ENCODE measurements at regions not wholly inside any gene's neighbourhood (a gene's known extent, or its start where the extent isn't known, plus 50 kb on each side); places are given as distances from the start of the nearest gene placed in this dataset.

DNA sequence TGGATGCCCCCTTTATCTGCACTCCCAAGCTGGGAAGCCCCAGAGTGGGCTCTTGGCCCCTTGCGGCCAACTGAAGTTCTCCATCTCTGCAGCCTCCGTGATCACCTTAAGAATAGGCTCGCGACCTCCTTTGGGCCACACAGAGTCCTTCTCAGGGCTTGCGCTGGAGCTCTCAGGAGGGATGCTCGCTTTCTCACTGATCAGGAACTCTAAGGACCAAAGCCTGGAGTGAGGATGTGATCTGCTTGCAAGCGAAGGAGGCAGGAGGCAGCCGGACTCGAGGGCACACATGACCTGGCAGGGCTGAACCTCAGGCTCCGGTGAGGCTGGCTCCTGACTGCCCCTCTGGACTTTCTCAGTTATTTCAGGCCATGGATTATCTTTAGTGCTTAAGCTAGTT is 192.1 kb upstream of the MKI67 start:
- DNase-seq: no peak

DNA sequence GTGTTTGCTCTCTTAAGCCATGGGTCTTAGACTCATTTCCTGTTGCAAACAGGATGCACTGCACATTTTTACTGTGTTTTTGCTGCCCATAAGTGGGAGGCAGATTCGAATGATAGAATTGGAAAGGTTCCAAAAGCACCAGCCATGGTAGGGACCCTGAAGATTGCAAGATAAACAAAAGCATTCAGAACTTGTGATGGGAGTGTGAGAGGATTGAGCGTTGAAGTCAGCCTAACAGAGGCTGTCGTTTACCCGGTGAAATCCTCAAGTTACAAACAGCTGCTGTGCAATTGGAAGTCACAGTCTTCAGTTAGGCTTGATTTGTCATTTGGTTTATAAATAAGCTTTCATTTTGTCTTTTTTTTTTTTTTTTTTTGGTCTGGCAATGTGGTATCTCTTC is 192.7 kb upstream of the MKI67 start:
- no peak for DNase-seq

DNA sequence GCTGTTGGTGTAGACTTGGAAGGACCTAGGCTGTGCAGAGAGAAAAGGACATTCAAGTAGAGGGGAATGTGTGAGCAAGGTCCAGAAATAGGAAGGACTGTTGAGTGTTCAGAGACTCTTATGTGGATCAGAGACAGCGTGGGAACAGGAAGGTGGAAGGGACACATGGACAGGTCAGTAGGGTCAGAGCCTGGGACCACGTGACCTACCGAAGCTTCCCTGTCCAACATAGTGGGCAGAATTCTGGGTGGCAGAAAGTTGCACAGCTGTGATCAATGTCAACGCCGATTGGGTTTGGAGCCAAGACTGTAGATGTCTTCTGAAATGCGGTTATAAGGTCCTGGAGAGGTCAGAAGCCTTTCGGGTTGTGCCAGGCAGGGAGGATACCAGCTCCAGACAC is 195.9 kb upstream of the MKI67 start:
- DNase-seq: no peak

DNA sequence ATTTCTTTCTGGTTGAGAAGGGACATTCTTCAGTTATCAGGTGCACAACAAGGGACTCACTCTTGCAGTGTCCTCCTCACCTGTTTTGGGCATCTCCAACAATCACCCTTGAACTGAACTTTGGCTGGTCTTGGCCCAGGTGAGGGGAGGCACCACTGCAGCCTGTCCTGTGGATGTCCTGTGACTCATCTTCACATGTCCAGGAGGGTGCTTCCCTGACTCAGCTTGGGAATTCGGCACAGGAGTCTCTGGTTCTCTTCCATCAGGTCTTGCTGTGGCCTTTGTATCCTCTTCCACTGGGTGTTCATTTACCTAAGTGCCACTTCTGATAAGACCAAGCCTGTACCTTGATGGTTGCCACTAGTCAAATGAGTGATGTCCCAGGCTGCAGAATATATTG is 196.7 kb upstream of the MKI67 start:
- DNase-seq: no peak

DNA sequence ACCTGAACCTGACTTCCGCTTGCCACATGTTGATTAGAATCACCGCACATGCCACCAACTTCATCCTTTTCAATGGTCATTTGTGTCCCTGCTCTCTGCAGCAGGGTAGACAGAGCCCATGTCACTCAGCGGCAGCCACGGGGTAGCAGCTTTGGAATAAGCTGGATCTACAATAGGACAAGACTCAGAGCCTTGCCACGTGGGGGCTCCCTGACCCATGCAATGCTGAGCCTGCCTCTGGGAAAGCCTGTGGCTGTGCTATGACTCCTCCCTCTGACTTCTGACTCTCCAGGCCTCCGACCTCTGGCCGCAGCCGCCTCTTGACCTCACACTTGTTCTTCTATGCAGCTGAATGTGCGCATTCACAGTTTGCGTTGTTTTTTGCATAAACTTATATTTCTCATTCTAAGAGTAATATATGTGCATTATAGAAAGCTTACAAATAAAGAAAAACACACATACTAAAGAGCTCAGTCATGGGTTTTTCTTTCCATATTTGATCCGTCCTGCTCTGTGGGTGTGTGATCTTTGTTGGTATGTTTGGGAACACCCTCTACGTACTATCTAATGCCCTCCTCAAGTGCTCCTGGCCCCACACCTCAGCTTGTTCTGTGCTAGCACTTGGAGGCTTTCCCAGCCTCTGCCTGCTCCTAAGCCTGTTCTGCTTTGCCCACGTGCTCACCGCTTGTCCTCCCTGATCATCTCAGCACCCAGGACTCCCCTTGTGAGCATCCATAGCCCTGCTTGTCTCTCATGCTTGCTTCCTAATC is 198.0 kb upstream of the MKI67 start:
- no peak for DNase-seq

DNA sequence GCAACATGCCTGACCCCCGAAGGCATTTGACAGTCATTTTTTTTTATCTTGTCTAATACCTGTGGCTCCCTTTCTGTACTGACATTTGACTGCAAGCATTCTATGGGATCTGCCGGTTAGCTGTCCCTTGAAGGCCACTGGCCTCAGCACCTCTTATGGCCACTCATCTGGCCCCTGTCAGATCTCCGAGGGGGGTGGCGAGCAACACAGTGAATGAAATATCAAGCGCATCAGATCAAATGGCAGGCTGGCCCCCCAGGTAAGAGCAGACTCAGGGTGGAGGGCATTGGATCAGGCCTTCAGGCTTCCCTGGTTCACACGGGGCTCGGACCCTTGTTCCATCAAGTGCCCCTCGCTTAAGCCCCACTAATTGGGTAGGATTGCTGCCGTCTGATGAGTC is 199.6 kb upstream of the MKI67 start:
- DNase-seq: no peak

DNA sequence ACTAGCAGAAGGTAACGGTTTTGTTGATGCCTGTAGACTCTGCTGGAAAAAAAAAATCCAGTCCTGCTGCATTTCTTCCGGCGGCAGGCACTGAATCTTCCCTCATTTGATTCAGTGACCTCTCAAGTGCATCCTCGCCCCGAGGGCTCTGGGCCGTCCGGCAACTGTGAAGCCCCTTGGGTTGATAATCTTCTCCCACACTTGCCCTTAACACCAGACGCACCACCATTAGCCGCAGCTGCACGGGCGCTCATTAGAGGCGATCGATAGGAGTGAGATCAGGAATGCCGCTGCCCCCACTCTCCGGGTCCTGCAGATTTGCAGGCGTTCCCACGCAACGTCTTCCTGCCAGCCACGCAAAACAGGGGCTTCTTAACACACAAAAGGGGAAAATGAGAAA is 200.0 kb upstream of the MKI67 start:
- no peak for DNase-seq

DNA sequence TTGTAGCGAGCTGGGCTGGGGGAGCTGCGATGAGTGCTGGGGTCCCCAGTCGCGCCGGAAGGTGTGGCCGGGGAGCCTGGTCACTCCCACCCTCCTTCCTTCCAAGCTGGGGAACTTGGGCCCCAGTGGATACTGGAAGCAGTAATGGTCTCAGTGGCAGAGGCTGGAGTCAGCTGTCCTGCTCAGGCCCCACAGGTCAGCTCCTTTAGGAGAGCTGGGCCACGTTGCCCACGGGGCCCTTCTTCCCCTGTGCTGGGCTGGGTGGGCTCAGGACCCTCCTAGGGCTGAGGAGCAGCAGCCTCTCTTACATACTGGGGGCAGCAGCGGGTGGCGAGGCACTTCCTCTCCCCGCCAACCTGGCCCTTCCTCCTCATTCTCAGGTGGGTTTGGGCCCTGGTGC is 200.6 kb upstream of the MKI67 start:
- no peak for DNase-seq

DNA sequence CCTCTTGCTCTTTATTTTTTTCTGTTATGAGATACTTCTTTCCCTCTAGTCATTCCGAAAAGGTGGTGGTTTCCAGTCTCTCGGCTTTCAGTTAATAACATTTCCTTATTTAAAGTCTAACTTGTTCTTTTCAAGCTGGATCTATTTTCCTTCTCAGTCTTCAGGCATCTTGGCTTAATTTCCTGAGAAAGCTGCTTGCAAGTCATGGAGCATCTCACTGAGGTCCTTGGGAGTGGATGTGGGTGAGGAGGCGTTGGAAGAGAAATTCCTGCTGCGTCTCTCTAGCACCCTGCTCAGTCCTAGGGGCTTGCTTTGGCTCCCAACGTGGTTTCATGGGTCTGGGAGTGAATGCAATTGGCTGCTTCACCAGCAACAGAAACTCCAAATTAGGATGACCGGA is 210.2 kb upstream of the MKI67 start:
- DNase-seq: no peak

DNA sequence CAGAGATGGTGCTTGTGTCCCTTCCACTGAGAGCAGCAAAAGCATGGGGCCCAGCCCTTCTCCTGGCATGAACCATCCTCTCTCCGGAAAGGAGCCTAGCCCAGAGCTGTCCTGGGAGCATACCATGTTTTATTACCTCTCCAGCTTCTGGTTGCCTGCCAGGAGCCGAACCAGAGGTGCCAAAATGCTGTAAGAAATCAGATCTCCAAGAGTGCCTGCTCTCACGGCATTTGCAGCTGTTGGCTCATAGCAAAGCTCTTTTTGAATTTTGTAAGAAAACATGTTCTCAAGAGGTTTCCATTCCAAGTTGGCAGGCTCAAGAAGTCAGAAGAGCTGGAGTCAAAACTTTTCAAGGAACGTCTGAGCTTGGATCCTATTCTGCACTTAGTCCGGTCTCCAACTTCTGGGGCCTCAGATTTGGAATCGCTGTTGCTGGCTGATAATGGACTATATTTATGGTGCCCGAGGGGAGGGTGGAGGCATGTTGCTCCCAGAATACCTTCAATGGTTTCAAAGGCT is 211.7 kb upstream of the MKI67 start:
- DNase-seq: no peak

DNA sequence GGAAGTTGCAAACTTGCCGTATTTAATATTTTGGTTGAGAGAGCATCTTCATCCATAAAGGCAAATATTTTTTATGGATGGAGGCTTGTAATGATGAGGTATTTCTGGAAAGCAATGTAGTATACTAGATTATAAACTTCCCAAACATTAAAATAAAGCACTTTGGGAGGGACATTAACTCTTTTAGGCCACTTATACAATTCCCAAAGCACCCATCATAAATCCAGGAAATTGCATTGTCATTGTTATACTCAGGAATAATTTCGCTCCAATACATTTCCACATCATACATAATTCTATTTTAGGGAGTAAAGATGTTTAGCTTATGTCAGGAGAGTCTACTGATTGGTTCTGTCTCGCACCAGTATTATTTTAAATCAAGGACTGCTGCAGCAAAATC is 212.7 kb upstream of the MKI67 start:
- no peak for DNase-seq

DNA sequence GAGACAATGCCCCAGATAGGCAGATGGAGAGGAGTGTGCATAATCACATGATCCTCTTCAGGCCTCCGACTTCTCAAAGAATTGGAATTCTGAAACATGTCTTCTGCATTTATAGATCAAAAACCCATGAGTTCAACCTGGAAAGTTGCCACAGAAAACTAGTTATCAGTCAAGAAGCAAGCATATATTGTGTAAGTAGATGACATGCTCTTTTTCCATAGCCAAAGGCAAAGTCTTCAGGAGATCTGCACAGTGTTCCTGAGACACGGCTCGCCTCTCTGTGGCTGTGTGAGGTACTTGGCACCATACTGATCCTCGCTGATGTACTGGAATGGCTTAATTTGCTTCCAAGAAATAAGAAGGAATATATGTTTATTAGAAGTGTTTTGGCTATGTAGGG is 213.5 kb upstream of the MKI67 start:
- no peak for DNase-seq

DNA sequence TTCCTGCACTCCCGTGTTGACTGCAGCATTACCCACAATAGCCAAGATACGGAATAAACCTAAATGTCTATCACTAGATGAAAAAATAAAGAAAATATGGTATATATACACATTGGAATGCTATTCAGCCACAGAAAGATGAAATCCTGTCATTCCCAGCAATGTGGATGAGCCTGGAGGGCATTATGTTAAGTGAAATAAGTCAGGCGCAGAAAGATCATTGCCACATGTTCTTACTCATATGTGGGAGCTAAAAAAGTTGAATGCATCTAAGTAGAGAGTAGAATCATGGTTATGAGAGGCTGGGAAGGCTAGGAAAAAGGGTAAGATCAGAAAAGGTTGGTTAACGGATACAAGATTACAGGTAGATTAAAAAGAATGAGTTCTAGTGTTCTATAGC is 219.1 kb upstream of the MKI67 start:
- no peak for DNase-seq

DNA sequence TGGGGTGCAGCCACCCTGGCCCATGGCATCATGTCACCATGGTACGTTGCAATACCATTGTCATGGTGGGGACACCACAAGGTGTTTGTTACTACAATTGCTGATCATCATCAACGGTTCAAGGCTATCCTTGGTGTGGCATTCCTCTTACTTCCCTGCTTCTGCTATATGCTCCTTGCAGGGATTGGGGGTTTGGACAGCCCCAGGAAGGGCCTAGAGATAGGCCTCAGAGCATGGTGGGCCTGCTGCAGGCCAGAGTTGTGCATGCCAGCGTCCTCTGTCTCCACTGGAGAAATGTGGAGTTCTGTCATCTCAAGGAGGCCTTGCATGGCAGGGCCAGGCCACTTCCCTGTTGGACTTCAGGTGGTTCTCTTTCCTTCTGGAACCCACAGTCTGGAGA is 234.6 kb upstream of the MKI67 start:
- DNase-seq: no peak

DNA sequence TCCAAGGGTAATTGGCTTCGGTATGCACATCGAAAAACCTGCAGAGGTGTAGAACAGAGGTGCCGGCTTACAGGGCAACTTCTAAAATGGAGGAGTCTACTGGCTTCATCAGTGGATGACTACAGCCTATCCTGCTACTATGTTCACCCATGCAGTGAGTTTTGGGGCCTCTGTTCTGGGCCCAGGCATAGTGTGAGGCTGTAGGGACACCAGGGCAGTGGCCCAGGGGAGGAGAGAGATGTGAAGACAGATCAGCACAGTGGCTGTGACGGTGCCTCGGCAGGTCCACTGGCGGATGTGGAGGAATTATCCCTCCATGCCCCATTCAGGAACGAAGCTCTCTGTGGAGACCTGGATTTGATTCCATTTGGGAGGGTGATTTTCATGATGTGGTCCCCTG is 235.3 kb upstream of the MKI67 start:
- no peak for DNase-seq

DNA sequence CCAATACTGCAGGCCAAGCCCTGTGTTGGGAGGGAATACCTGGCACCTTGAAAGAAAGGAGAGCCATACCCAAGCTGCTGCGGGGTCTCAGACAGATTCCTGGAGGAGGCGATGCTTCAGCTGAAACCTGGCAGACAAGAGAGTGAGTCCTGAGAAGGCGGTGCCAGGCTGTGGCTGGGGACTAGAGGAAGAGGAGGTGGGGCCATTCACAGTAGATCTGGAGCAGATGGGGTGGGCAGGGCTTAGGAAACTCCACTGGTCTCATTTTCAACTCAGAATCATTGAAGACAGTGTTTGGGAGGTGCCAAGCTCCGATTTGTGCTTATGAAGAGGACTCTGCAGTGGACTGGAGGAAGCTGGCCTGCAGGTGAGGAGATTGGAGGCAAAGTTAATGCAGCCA is 236.3 kb upstream of the MKI67 start:
- no peak for DNase-seq

DNA sequence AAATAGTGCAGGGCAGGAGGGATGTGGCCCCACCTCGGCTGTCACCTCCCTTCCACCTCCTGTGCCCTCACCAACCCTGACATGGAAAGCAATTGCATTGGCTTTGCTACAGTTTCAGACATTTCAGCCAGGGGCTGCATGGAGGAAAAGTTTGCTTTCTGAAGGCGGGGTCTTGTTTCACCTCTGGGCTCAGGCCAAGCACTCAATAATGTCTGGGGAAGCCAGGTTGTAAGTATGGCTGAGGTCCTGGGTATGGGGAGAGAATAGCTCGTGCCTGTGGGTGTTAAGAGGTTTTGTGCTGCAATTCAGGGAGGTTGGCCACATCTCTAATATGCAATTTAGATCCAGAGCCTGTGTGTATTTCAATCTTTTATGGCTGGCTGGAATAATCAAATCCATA is 238.4 kb upstream of the MKI67 start:
- no peak for DNase-seq

DNA sequence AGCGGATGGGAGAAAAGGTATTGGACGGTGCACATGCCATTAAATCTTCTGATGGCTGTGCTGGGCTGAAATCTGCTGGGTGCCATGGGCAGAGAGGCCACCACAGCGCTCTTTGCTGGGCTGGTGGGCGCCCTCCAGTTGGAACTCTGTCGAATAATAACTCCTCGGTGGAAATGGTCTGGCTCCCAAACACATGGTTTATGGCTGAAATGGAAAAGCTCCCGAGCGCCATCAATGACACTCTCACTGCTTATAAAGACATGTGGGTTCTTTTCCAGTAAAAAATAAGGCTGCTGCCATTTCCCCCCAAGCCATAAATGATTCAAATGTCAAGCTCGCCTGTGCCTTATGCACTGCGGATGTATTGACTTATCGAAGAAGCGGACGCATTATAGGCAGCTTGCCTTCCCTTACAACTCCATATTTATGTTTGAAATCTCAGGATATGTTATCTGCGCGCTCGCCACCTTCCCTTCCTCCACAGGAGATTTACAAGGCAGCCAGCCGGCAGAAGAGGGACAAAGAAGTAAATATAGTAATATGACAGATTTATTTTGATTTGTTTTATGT is 239.0 kb upstream of the MKI67 start:
- DNase-seq: no peak

DNA sequence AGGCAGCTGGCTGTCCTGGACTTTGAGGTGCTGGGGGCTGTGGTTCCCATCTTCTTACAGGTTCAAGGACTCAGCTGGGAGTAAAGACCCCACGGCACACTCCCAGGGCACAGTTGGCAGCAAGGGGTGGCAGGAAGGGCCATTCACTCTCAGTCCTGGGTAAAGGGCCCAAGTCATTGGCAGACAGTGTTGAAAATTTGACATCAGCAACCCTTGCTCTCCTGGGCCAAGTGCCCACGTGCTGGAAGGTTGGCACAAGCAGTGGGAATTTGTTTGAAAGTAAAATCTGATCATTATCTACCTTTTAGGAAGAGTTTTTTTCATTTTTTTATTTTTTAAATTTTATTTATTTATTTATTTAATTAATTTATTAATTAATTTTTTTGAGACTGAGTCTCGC is 241.6 kb upstream of the MKI67 start:
- DNase-seq: no peak

DNA sequence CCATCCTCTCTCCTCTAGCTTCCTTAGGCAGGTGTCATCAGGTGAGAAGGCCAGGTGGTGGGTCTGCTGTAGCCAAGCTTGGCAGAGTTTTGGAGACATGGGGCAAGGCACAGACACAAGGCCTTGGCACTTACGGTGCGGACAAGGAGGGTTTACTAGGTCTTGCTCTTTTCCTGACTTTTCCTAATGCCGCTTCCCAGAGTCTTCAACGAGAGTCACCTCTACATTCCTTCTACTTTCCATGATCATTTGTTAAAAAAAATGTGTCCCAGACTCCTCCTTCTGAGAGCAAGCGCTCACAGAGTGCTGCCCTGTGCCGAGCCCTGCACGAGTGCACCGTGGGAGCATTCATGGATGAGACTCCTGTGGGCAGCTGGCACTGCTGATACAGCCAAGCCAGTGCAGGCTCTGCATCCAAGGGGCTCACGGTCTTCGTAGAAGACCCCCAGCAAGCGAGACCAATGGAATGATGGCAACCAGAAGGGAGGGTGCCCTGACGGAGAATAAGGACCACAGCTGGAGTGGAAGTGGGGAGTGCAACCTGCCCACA is 243.0 kb upstream of the MKI67 start:
- no peak for DNase-seq

DNA sequence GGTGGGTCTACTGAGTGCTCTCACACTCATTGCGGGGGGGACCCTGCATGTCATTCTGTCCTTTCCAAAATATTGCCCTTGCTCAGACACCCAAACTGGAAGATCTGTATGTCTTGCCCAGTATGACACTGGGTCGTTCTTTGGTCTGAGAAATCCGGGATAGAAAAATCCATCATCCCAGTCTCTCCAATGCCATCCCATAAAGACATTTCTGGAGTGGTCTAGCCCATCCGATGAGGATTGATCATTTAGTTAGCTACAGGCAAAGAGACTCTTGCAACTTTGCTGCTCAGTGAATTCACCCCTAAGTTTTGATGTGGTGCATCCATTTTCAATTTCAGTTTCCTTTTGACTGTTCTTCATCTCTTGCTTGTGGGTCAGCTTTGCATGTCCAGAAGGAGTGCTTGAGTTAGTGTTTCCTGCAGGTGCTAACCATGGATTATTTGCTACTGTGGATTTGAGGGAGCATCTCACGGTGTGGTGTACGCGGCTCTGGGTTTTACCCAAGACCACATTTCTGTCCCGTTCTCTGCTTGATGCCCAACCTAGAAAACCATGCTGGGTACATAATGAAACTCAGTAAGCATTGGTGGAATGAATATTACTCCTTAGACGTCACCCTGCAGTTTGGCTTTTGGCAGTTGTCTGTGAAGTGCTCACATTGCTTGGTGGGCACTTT is 247.0 kb upstream of the MKI67 start:
- DNase-seq: no peak

DNA sequence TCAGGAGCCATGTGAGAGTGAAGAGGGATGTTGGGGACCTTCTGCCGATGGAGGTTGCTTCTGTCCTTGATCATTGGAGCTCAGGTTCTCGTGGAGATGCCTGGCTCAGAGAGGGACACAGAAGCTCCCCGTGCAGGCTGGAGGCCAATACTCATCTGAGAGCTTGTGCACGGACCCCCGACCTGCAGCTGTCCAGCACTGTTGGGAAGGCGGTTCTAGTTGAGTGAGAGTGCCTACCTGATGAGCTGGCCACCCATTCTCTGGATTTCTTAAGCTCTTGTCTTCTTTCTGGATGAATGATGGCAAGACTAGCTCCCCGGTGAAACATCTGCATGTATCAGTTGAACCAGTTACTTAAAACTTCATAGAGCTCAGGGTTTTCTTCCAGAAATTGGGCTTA is 247.6 kb upstream of the MKI67 start:
- DNase-seq: no peak

DNA sequence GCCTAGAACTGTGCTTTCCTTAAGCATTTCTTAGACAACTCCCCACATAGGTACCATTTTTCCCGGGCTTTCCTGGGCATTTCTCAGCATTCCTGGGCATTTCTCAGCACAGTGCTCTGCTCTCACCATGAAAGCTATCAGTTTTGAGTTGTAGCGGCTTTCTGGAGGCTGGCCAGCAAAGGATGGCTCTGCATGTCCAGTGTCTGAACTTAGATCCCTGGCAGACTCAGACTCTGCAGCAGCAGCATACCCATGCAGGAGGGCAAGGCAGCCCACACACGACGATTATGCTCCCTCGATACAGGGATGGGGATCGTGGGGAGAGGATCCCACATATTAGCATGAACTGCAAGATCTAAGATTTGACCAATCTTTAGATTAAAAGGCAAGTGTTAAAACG is 248.9 kb upstream of the MKI67 start:
- DNase-seq: no peak

DNA sequence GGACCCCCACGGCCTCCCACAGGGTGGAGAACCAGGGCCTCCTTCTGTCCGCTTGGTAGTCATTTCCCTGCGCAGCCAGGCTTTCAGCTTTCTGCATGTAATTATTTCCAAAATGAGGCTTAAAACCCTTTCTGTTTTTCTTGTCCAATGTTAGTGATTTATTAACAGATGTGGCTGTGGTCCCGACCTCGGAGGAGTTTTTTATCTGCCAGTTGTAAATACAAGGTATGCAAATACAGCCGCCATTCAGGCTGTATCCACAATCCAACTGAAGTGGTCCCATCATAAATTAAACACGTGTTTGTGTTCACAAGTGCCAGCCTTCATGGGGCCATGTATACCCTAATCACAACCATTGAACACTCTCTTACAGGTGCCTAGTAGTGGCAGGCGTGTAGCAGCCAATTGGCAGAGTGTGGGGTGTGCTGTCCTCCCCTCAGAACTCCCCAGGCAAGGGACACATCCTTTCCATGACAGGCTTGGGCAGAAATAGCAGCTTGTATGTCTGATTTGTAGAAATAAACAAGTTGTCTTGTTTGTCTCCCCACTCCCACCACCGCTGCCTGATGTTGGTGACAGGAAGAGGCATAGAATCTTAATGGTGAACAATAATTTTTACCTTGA is 251.3 kb upstream of the MKI67 start:
- no peak for DNase-seq
